ENCODE measurements at regions not wholly inside any gene's neighbourhood (a gene's known extent, or its start where the extent isn't known, plus 50 kb on each side); places are given as distances from the start of the nearest gene placed in this dataset.

DNA sequence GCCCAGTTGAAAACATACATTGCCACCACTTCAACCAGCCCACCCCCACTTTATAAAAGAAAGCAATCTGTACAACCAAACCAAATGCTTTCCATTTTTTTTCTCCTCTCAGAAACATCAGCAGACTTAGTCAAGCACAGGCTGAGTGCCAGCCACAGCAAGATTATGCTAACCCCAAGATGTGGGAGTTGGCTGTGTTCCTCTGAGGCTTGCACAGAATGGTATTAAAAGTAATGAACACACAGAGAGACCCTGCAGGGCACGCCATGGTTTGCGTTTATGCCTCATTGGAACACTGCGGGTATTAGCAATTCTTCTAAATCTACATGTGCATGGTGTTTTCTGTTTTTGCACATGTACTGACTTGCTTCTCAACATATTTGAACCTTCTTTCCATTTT is 419.9 kb upstream of the GRAMD2B start:
- no TSS peak for BruUV-seq (replicated peaks)
- FAIRE-seq = no peak
- 54% methylated on average over 3 of the region's 3 CpGs for WGBS (ENCODE audit: insufficient coverage, insufficient replicate concordance, low lambda C conversion rate, missing lambda C conversion rate)
- Histone ChIP-seq H3K4me3 (no peak overlapping the region), H3K4me2 (ENCODE audit: control insufficient read depth, insufficient read depth) (no peak overlapping the region), H3K27ac (ENCODE audit: control insufficient read depth, insufficient read depth) (no peak overlapping the region), H2AFZ (ENCODE audit: control insufficient read depth, low read depth, low read length) (no peak overlapping the region), H3K27me3 (replicated peaks in 1 of 2; ENCODE audit: control insufficient read depth in 2 of 2, insufficient read depth in 2 of 2, low read length in 1 of 2) (no peaks in the 10 kb centered on the region), H4K20me1 (ENCODE audit: control insufficient read depth, insufficient read depth) (no peaks in the 10 kb centered on the region), H3K9me3 (replicated peaks; ENCODE audit: control insufficient read depth, insufficient read depth, low read length) (no peaks in the 10 kb centered on the region), H3K36me3 (ENCODE audit: control insufficient read depth in 2 of 2, insufficient read depth in 2 of 2, low read length in 1 of 2) (no peaks in the 10 kb centered on the region), H3K9ac (ENCODE audit: control insufficient read depth, insufficient read depth, low read length) (no peak overlapping the region), H3K4me1 (ENCODE audit: control insufficient read depth, insufficient read depth, low read length) (no peaks in the 10 kb centered on the region), H3K79me2 (ENCODE audit: control insufficient read depth, insufficient read depth, low read length) (no peaks in the 10 kb centered on the region)
- CTCF ChIA-PET = no interaction called here
- POLR2A ChIA-PET = no interaction called here
- TF ChIP-seq ETV6 (conservative IDR thresholded peaks at IDR 0.05 in 1 of 2, IDR thresholded peaks at IDR 0.05 in 1 of 2; ENCODE audit: borderline replicate concordance in 1 of 2, low read depth in 1 of 2) = no peak
- TF ChIP-seq, protein P1, sequence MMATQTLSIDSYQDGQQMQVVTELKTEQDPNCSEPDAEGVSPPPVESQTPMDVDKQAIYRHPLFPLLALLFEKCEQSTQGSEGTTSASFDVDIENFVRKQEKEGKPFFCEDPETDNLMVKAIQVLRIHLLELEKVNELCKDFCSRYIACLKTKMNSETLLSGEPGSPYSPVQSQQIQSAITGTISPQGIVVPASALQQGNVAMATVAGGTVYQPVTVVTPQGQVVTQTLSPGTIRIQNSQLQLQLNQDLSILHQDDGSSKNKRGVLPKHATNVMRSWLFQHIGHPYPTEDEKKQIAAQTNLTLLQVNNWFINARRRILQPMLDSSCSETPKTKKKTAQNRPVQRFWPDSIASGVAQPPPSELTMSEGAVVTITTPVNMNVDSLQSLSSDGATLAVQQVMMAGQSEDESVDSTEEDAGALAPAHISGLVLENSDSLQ (IDR thresholded peaks at IDR 0.05) = no peak
- TF ChIP-seq IKZF2 (IDR thresholded peaks at IDR 0.05) = no peak
- no peak for TF ChIP-seq STAT3 (IDR thresholded peaks at IDR 0.05; ENCODE audit: low read depth, low read length)
- no peak for TF ChIP-seq RCOR1 (conservative IDR thresholded peaks at IDR 0.05; ENCODE audit: low read depth, low read length)
- no peak for TF ChIP-seq BMI1 (IDR thresholded peaks at IDR 0.05; ENCODE audit: borderline replicate concordance)
- no peak for TF ChIP-seq NBN (IDR thresholded peaks at IDR 0.05)
- no peak for TF ChIP-seq BRCA1 (IDR thresholded peaks at IDR 0.05; ENCODE audit: low read depth, low read length)
- TF ChIP-seq RFX5 (IDR thresholded peaks at IDR 0.05; ENCODE audit: low read depth, low read length) = no peak
- no peak for TF ChIP-seq WRNIP1 (IDR thresholded peaks at IDR 0.05; ENCODE audit: borderline replicate concordance, low read depth, low read length)
- TF ChIP-seq SPI1 (IDR thresholded peaks at IDR 0.05; ENCODE audit: borderline replicate concordance, insufficient read depth, low read depth, low read length) = no peak
- TF ChIP-seq JUND (IDR thresholded peaks at IDR 0.05; ENCODE audit: low read depth, low read length) = no peak
- no peak for TF ChIP-seq PAX8 (IDR thresholded peaks at IDR 0.05)
- no peak for TF ChIP-seq YBX1 (IDR thresholded peaks at IDR 0.05)
- no peak for TF ChIP-seq HCFC1 (IDR thresholded peaks at IDR 0.05; ENCODE audit: low read length)
- TF ChIP-seq ZNF384 (IDR thresholded peaks at IDR 0.05; ENCODE audit: borderline replicate concordance, low read depth, low read length) = no peak
- TF ChIP-seq, protein P2, sequence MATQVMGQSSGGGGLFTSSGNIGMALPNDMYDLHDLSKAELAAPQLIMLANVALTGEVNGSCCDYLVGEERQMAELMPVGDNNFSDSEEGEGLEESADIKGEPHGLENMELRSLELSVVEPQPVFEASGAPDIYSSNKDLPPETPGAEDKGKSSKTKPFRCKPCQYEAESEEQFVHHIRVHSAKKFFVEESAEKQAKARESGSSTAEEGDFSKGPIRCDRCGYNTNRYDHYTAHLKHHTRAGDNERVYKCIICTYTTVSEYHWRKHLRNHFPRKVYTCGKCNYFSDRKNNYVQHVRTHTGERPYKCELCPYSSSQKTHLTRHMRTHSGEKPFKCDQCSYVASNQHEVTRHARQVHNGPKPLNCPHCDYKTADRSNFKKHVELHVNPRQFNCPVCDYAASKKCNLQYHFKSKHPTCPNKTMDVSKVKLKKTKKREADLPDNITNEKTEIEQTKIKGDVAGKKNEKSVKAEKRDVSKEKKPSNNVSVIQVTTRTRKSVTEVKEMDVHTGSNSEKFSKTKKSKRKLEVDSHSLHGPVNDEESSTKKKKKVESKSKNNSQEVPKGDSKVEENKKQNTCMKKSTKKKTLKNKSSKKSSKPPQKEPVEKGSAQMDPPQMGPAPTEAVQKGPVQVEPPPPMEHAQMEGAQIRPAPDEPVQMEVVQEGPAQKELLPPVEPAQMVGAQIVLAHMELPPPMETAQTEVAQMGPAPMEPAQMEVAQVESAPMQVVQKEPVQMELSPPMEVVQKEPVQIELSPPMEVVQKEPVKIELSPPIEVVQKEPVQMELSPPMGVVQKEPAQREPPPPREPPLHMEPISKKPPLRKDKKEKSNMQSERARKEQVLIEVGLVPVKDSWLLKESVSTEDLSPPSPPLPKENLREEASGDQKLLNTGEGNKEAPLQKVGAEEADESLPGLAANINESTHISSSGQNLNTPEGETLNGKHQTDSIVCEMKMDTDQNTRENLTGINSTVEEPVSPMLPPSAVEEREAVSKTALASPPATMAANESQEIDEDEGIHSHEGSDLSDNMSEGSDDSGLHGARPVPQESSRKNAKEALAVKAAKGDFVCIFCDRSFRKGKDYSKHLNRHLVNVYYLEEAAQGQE (IDR thresholded peaks at IDR 0.05; ENCODE audit: low read depth, low read length) = no peak
- TF ChIP-seq RUNX3 (IDR thresholded peaks at IDR 0.05; ENCODE audit: low read length) = no peak
- TF ChIP-seq SUZ12 (IDR thresholded peaks at IDR 0.05; ENCODE audit: unreplicated experiment) = no peak
- no peak for TF ChIP-seq EGR1 (IDR thresholded peaks at IDR 0.05; ENCODE audit: borderline replicate concordance in 1 of 2, low read depth in 2 of 2, low read length in 2 of 2)
- no peak for DNase-seq (ENCODE audit: low read depth, low spot score)
- ATAC-seq = no peak
- RAD21 ChIA-PET (ENCODE audit: unreplicated experiment) = no interaction called here
- in situ Hi-C loops (cut with MboI) (no loop called here), intact Hi-C loops (cut with micrococcal nuclease; ENCODE audit: unreplicated experiment) (no loop called here)
- SMC1A ChIA-PET (ENCODE audit: uncharacterized antibody, unreplicated experiment) = no interaction called here

Measured in GM12878 (cell line).